GM18870 (cell line): ENCODE measurements at regions not wholly inside any gene's neighbourhood (a gene's known extent, or its start where the extent isn't known, plus 50 kb on each side); places are given as distances from the start of the nearest gene placed in this dataset.

Source experiments
- ATAC-seq: cut with Tn5 transposase; IDR thresholded peaks from one replicate; pipeline ENCODE4 v1.9.1; 2021; ENCODE audit warnings: moderate library complexity; ENCODE audit not compliant: unreplicated experiment

GRCh38 chr17:34151102-34151501 is 104.0 kb upstream of the CCL2 start:
- no peak for ATAC-seq

GRCh38 chr17:34153991-34154390 is 101.1 kb upstream of the CCL2 start:
- ATAC-seq = no peak

GRCh38 chr17:34154961-34155730 is 99.9 kb upstream of the CCL2 start:
- no peak for ATAC-seq

- no peak for ATAC-seq
Observed at GRCh38 chr17:34155947-34156346, 99.1 kb upstream of the CCL2 start.

- no peak for ATAC-seq
Observed at GRCh38 chr17:34156401-34156740, 98.7 kb upstream of the CCL2 start.

- no peak for ATAC-seq
Observed at GRCh38 chr17:34156741-34157589, 98.1 kb upstream of the CCL2 start.

GRCh38 chr17:34161690-34162089 is 93.4 kb upstream of the CCL2 start:
- ATAC-seq = no peak

- ATAC-seq = no peak
Observed at GRCh38 chr17:34163123-34163522, 92.0 kb upstream of the CCL2 start.

- ATAC-seq = no peak
Observed at GRCh38 chr17:34163646-34164045, 91.4 kb upstream of the CCL2 start.

- no peak for ATAC-seq
Observed at GRCh38 chr17:34164837-34165236, 90.2 kb upstream of the CCL2 start.

- no peak for ATAC-seq
Observed at GRCh38 chr17:34166352-34166751, 88.7 kb upstream of the CCL2 start.

- ATAC-seq = no peak
Observed at GRCh38 chr17:34167354-34167753, 87.7 kb upstream of the CCL2 start.

- ATAC-seq = no peak
Observed at GRCh38 chr17:34168989-34169388, 86.1 kb upstream of the CCL2 start.

GRCh38 chr17:34169496-34169895 is 85.6 kb upstream of the CCL2 start:
- ATAC-seq = no peak

GRCh38 chr17:34171245-34171818 is 83.8 kb upstream of the CCL2 start:
- no peak for ATAC-seq

- no peak for ATAC-seq
Observed at GRCh38 chr17:34172390-34172918, 82.6 kb upstream of the CCL2 start.

- no peak for ATAC-seq
Observed at GRCh38 chr17:34173241-34173640, 81.8 kb upstream of the CCL2 start.

- no peak for ATAC-seq
Observed at GRCh38 chr17:34174496-34174895, 80.6 kb upstream of the CCL2 start.

GRCh38 chr17:34176440-34176839 is 78.6 kb upstream of the CCL2 start:
- no peak for ATAC-seq

GRCh38 chr17:34177642-34178041 is 77.4 kb upstream of the CCL2 start:
- ATAC-seq = no peak

- no peak for ATAC-seq
Observed at GRCh38 chr17:34178092-34178491, 77.0 kb upstream of the CCL2 start.
